ENCODE measurements at regions not wholly inside any gene's neighbourhood (a gene's known extent, or its start where the extent isn't known, plus 50 kb on each side); places are given as distances from the start of the nearest gene placed in this dataset.

DNA sequence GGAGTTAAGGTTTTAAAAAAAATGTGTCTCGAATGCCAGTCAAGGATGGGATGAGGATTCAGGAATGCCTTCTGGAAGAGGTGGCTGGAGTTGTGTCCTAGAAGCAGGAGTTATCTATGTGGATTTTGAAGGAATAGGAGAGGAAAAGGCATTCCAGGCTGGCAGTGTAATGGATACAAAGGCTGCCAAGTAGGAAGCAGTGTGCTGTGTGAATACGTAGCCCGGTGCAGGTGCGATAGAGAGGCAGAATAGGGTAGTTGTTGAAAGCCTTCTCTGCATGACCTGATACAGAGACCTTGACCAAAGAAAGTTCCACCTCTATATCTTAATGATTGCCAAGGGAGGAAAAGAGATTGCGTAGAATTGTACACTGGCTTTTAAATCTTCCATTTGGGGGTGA lies 128.1 kb upstream of the ITGB1 start:
- TF ChIP-seq POLR2A (IDR thresholded peaks at IDR 0.05) = no peak
- TF ChIP-seq, protein P1, sequence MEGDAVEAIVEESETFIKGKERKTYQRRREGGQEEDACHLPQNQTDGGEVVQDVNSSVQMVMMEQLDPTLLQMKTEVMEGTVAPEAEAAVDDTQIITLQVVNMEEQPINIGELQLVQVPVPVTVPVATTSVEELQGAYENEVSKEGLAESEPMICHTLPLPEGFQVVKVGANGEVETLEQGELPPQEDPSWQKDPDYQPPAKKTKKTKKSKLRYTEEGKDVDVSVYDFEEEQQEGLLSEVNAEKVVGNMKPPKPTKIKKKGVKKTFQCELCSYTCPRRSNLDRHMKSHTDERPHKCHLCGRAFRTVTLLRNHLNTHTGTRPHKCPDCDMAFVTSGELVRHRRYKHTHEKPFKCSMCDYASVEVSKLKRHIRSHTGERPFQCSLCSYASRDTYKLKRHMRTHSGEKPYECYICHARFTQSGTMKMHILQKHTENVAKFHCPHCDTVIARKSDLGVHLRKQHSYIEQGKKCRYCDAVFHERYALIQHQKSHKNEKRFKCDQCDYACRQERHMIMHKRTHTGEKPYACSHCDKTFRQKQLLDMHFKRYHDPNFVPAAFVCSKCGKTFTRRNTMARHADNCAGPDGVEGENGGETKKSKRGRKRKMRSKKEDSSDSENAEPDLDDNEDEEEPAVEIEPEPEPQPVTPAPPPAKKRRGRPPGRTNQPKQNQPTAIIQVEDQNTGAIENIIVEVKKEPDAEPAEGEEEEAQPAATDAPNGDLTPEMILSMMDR (IDR thresholded peaks at IDR 0.05) = no peak

Data from adrenal gland (tissue), 5 donors.